Activated CD4-positive, CD25-positive, alpha-beta regulatory T cell (primary cell): ENCODE measurements at regions not wholly inside any gene's neighbourhood (a gene's known extent, or its start where the extent isn't known, plus 50 kb on each side); places are given as distances from the start of the nearest gene placed in this dataset.

ENCODE experiments used
- DNase-seq, 4 experiments: peaks; one replicate each; lab custom pipeline; 2025; lab: John Stamatoyannopoulos, UW

DNA sequence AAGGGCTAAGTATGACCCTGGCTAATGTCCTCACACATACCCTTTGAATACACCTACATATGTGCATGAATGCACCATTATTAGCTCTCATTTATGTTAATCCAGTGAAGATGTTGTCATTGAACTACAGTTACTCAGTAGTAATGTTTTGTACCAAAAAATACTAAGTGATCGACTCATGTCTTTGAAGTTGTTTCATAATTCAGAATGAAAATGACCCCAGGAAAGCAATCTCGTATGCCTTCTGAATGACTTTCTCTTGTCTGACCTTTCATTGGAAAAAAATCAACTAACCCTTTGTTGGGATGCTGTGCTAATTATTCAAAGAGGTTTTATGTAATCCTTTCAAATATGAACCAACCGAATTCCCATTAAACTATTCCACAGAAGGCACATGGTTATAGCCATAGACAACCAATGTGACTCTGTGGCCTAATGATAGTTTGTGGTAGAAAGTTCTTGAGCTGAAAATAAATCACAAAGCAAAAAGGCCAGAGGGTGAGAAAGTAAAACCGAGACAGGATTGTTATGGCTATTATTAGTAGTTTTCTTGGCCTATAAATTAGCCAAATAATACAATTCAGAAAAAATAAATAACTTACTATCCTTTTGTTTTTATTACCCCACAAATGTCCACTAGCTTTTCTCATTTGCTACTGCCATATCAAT is 86.8 kb upstream of the STARD13 start:
- DNase-seq: no peak

GRCh38 chr13:33373624-33374023 is 88.1 kb upstream of the STARD13 start:
- no peak for DNase-seq

GRCh38 chr13:33375421-33375820 is 89.9 kb upstream of the STARD13 start:
- no peak for DNase-seq

- no peak for DNase-seq
Measured at GRCh38 chr13:33376212-33376611, 90.7 kb upstream of the STARD13 start.

DNA sequence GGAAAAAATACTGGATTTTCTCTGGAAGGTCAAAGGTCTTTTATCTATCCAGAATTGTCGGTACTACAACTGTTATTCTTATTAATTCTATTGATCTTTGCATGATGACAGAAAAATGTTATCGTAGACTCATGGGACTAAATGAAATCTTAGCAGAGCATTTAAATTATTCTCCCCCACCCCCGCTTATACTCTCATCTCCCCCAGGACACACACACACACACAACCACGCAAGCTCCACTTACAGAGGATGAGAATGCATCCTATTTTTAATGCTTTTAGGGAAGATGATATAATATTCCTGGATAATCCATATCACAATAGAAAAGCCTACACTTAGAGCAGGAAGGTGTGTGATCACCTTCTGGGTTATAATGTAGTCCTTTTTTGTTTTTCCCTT is 91.9 kb upstream of the STARD13 start:
- DNase-seq: no peak

GRCh38 chr13:33377825-33378224 is 92.3 kb upstream of the STARD13 start:
- no peak for DNase-seq

GRCh38 chr13:33379608-33380007 is 94.1 kb upstream of the STARD13 start:
- DNase-seq: no peak

- DNase-seq: no peak
Measured at GRCh38 chr13:33380487-33381079, 95.0 kb upstream of the STARD13 start.

DNA sequence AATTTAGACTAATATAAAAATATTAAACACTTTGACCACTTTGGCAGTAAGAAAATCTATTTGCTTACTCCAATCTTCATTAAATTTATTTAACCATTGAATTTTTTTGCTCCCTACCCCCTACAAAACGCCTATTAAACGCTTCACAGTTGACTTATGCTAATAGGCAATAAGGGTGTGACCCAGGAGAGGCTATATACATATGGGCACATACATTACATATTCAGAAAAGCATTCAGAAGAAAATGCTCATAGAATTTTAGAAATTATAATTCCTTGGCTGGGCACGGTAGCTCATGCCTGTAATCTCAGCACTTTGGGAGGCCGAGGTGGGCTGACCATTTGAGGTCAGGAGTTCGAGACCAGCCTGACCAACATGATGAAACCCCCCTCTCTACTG is 95.6 kb upstream of the STARD13 start:
- no peak for DNase-seq

DNA sequence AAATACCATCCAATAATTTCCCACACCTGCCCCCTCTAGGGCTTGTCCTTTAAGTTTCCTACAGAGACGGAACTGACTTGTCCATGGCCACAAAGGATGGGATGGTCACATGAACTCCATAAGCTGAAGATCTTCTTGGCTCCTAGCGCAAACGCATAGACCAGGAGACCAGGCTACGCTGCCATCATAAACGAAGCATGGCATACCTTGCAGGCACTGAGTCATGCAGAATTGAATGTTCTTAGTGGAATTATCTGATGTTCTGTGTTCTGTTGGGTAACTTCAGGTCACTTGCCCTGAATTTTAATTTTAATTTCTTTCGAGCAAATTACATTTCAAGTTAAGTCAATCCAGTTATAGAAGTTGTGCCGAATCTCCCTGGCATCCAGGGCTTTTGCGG is 96.4 kb upstream of the STARD13 start:
- no peak for DNase-seq

DNA sequence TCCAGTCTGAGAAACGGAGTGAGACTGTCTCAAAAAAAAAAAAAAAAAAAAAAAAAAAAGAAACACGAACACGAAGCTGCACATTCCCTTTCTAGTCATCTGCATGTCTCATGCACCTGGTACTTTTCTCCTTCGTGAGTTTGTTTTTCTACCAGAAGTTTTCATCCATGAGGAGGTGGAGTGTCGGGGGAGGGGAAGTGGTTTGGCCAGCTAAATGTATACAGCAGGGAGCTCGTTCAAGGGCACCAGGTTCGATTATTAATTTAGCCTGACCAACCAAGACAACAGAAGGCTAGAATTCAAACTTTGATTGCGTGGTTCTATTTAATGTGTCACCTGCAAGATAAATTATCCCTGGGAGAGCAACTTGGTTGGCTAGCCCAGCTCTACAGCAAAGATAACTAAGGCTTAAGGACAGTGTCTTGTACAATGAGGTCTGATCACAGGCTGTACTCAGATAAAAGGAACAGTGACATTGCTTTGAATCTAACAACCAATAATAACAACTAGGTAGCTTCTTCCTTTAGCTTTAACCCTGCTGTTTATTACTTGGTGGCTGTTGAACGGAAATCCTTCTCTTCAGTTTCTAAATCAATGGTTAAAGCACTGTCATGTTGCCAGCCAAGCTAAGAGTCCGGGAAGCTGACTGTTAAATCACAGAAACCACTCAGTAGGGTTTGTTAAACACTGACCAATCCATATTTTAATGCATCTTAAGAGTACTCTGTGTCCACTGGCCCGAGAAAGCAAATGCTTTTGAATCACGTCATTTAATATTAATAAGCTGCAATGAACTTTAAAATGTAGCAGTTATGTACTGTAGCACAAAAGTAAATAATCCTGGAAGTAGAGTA is 98.4 kb upstream of the STARD13 start:
- no peak for DNase-seq

GRCh38 chr13:33388286-33388998 is 102.9 kb upstream of the STARD13 start:
- no peak for DNase-seq

DNA sequence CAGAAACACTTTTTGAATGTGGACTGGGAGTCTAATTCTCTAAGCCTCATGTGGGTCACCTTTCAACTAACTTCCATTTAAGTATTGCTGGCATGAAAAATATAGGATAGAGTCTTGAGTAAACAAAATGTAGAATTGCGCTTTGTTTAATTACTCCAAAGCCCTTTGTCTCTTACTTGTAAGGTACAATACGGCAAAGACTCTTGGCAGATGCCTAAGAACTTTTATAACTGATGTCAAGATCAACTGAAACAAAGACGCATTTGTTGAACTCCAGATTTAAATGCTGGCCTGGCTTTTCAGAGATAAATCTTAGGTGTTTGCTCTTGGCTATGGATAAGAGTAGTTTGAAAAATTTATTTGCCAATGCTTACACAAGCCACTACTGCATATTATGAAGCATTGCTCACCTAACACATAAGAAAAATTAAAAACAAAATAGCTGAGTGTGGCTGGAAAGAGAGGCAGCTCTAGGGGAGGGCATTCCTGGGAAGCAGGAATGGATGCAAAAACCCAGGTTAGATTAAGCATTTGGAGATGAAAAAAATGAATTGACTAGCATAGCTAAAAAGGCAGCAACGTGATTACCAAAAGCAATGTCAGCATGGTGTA is 107.3 kb upstream of the STARD13 start:
- no peak for DNase-seq

DNA sequence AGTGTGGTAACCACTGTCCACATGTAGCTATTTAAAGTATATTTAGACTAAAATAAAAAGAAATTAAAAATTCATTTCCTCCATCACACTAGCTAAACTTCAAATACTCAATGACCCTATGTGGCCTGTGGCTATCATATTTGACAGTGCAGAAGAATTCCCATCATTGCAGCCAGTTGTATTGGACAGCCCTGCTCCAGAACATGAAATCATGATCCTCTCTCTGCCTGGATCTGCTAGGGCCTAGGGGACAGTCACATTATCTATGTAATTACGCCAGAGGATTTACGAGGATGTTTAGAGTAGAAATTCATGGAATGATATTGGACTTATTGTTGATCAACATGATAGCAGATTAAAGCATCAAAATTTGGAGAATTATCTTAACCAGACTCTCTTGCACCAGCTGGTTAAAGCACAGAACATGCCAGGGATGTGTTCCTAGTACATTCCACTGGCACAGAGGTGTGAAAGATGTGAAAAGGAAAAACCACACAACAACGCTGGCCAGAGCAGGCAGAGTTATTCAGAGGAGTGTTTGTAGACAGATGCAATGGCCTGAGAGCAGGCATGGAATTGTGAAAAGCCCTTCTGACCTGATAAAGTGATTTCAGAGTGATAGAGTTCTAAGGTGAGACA is 108.9 kb upstream of the STARD13 start:
- DNase-seq: no peak

GRCh38 chr13:33401238-33401637 is 115.7 kb upstream of the STARD13 start:
- no peak for DNase-seq

DNA sequence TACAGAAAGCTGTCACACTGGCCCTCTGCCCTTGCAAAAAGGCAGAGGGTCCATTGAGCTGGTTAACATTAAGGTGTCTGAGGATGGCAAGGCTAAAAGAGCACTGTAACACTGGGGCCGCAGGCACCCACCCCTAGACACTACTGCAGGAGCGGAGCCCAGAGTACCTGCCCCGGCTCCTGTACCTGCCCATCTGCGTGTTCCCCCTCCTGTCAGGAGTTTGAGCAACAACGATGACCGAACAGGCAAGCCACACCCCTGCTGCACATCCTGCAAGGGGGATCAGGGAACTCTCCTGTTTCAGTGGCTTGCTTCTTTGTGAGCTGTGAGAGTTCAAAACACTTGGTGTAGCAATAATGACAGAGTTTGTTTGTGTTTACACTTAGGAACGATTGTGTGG is 117.4 kb upstream of the STARD13 start:
- DNase-seq: no peak

- no peak for DNase-seq
Measured at GRCh38 chr13:33403807-33404362, 118.3 kb upstream of the STARD13 start.

DNA sequence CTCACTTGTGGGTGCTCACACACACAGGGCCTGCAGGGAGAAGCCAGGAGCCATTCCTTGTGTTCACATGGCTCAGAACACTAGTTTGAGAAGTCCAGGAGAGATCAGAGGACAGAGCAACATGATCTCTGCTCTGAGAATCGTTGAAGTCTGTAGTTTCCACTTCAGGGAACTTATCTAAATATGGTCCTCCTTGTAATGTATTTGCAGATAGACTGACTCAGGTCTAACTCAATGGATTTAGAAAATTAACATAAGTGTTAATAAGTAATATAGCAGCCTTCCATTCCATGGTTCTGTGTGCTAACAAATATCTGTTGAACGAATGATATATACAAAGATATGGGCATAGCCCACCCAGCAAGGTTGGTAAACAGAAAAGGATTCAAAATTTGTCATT is 119.8 kb upstream of the STARD13 start:
- DNase-seq: no peak

DNA sequence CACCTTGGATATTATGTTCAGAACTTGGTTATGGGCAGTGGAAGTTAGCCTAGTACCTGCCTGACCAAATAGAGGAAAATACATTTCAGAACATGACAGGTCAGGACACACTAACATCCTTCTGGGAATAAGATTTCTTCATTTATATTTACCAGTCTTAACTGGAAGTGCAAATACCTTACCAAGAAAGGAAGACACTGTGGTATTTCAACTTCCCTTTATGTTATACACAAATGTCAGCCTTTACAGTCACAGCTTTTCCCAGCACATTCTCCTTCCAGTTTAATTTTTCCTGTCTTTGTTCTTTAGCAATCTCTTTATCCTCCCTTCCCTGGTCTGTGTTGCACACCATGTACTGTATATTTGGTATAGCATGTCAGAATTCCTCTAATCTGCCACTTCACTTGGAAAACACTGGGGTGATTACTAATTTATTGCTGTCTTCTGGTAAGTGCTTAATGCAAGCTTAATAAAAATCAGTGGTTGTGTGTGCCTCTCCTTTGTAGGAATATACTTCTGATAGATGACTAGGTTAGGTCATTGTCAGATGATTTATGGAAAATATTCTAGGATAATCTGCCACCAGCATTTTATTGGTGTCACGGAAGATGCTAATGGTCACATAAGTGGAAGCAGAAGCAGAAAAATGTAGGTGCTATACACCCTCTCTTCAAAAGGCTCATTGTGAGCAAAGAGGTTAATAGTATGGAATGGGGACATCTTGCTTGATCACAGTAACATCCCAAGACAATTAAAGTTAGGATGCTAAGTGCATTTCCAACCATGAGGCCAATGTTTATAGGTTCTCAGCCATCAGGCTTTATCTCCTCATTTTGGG is 124.3 kb upstream of the STARD13 start:
- no peak for DNase-seq

DNA sequence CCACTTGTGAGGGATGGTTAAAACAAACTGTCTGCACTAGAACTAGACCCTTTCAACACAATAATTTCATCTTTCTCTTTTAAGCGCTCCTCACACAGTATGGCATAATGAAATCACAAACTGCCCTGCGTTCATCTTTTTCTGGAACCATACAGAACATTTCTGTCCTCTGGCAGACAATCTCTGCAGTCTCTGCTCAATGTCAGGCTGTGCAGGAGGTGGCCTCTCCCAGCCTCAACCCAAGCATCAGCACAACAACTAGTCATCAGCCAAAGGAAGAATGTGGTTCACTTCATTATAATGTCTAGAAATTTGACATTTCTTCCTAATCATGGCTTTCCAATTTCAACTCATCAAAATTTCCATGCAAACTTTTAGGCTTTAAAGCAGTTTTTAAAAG is 125.1 kb upstream of the STARD13 start:
- no peak for DNase-seq
